Nephron progenitor cell (in vitro differentiated cells): ENCODE measurements at regions not wholly inside any gene's neighbourhood (a gene's known extent, or its start where the extent isn't known, plus 50 kb on each side); places are given as distances from the start of the nearest gene placed in this dataset.
A peak's percentile ranks its signal among the peaks of the same experiment; 100 is the strongest.

Experiments
- DNase-seq: peaks from one replicate; pipeline ENCODE4 v3.0.0; 2021
- H3K27ac Mint-ChIP-seq: 2 replicates; pipeline ENCODE4 v1.8.0; 2021; ENCODE audit warnings: mild to moderate bottlenecking, moderate library complexity, mixed read lengths
- H3K27me3 Mint-ChIP-seq: 2 replicates; pipeline ENCODE4 v1.8.0; 2021; ENCODE audit warnings: mild to moderate bottlenecking, low read depth, mixed read lengths; ENCODE audit not compliant: poor library complexity
- H3K36me3 Mint-ChIP-seq: 2 replicates; pipeline ENCODE4 v1.8.0; 2021; ENCODE audit warnings: low read depth, mixed read lengths
- H3K4me1 Mint-ChIP-seq: 2 replicates; pipeline ENCODE4 v1.8.0; 2021; ENCODE audit warnings: mixed read lengths
- H3K4me3 Mint-ChIP-seq: 2 replicates; pipeline ENCODE4 v1.8.0; 2021; ENCODE audit warnings: mild to moderate bottlenecking, moderate library complexity, mixed read lengths
- H3K9me3 Mint-ChIP-seq: 2 replicates; pipeline ENCODE4 v1.8.0; 2021; ENCODE audit warnings: mild to moderate bottlenecking, moderate library complexity, mixed read lengths
- TF ChIP-seq, protein P1 (sequence below): fragments of 200-600 bp; sonication (generic); IDR thresholded peaks from 2 replicates; pipeline ENCODE4 v1.5.0; 2021; ENCODE audit warnings: antibody characterized with exemption

DNA sequence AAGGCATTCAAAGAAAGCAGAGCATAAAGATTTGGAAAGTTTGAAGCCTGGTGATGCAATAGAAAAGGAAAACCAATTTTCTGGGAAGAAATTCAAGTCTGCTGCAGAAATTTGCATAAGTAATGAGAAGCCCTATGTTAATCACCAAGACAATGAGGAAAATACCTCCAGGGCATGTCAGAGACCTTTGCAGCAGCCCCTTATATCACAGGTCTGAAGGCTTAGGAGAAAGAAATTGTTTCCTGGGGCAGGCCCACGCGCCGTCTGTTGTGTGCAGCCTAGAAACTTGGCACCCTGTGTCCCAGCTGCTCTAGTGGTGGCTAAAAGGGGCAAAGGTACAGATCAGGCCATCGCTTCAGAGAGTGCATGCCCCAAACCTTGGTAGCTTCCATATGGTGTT lies 495.3 kb upstream of the CDH6 start:
- Mint-ChIP-seq H3K36me3 (no peaks in the 10 kb centered on the region), H3K9me3 (peaks cover 3% of the 10 kb centered on the region), H3K27me3 (no peaks in the 10 kb centered on the region), H3K27ac (no peak overlapping the region), H3K4me1 (no peaks in the 10 kb centered on the region), H3K4me3 (no peak overlapping the region)
- TF ChIP-seq, protein P1, sequence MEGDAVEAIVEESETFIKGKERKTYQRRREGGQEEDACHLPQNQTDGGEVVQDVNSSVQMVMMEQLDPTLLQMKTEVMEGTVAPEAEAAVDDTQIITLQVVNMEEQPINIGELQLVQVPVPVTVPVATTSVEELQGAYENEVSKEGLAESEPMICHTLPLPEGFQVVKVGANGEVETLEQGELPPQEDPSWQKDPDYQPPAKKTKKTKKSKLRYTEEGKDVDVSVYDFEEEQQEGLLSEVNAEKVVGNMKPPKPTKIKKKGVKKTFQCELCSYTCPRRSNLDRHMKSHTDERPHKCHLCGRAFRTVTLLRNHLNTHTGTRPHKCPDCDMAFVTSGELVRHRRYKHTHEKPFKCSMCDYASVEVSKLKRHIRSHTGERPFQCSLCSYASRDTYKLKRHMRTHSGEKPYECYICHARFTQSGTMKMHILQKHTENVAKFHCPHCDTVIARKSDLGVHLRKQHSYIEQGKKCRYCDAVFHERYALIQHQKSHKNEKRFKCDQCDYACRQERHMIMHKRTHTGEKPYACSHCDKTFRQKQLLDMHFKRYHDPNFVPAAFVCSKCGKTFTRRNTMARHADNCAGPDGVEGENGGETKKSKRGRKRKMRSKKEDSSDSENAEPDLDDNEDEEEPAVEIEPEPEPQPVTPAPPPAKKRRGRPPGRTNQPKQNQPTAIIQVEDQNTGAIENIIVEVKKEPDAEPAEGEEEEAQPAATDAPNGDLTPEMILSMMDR = no peak
- no peak for DNase-seq

DNA sequence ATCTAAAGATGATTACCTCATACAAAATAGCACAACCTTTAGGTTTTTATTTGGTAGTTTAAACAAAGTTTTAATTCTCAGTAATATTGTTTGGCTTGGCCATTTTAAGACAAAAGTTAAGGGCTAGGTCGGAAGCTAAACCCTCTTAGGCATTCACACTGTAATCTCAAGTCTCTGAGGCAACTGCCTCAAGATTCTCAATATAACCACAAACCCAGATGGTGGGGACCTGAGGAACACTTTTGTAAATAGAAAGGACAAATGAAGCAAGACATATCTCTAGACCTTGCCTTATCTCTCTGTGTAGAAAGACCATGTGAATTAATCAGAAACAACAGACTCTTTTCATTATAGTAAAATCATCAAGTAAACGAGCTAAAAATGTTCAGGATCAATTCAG lies 500.2 kb upstream of the CDH6 start:
- TF ChIP-seq, protein P1 = no peak
- Mint-ChIP-seq H3K36me3 (no peaks in the 10 kb centered on the region), H3K27ac (no peak overlapping the region), H3K27me3 (peaks cover 4% of the 10 kb centered on the region), H3K4me1 (no peaks in the 10 kb centered on the region), H3K4me3 (no peak overlapping the region), H3K9me3 (no peaks in the 10 kb centered on the region)
- no peak for DNase-seq

- Mint-ChIP-seq H3K4me1 (no peaks in the 10 kb centered on the region), H3K9me3 (no peaks in the 10 kb centered on the region), H3K27me3 (peaks cover 4% of the 10 kb centered on the region), H3K27ac (peak overlapping the region; percentile 29), H3K36me3 (no peaks in the 10 kb centered on the region), H3K4me3 (no peak overlapping the region)
- no peak for DNase-seq
- TF ChIP-seq, protein P1 = no peak
Measured at GRCh38 chr5:30690931-30691330, 502.6 kb upstream of the CDH6 start.

- TF ChIP-seq, protein P1 = no peak
- Mint-ChIP-seq H3K9me3 (no peaks in the 10 kb centered on the region), H3K27ac (no peak overlapping the region), H3K36me3 (no peaks in the 10 kb centered on the region), H3K27me3 (peaks cover 4% of the 10 kb centered on the region), H3K4me3 (no peak overlapping the region), H3K4me1 (no peaks in the 10 kb centered on the region)
- no peak for DNase-seq
Measured at GRCh38 chr5:30687461-30687860, 506.0 kb upstream of the CDH6 start.

DNA sequence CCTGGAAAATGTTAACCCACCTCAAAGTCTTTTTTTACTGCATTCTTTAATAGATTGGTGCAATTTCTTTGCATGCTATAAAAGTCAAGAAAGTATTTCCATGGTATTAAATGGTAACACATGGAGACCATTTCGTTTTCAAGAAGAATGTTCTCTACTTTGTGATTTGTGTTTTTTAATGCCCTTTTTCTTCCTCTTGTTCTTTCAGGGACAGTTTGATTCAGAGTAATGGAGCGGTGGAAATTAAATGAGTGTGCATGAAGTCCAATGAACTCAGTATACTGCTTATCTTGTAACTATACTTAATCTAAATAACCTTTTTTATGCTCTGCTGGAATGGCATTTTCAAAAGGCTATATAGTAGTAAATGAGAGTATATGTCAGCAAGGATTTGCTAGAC lies 507.0 kb upstream of the CDH6 start:
- Mint-ChIP-seq H3K36me3 (no peaks in the 10 kb centered on the region), H3K4me3 (no peak overlapping the region), H3K27ac (no peak overlapping the region), H3K4me1 (no peaks in the 10 kb centered on the region), H3K9me3 (no peaks in the 10 kb centered on the region), H3K27me3 (peaks cover 4% of the 10 kb centered on the region)
- DNase-seq = no peak
- TF ChIP-seq, protein P1 = no peak

DNA sequence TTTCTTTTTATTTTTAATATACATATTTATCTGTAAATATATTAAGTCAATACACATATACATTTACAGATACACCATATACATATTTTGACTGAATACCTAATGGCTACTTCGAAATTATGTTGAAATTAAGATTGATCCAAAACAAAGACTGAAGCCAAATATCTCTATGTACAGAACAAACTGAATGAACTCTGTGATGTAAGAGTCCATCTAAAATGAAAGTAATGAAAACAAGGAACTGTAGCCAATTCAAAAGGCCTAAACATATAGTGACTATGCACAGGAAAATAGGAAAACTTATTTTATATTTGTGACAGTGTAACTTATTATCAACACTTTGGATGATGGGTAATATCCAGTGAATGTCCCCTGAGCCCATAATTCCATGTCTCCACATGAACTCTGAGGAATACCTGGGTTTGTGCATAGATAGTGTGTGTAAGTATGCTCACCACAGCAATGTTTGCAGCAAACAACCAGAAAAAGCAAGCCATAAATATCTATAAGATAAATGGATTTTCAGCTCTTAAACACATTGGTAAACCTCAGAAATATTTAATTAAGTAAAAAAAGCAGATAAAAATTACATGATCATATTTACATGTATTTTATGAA lies 517.2 kb upstream of the CDH6 start:
- no peak overlapping the region for H3K27ac Mint-ChIP-seq
- peaks cover 6% of the 10 kb centered on the region for H3K36me3 Mint-ChIP-seq
- DNase-seq = no peak
- H3K27me3 Mint-ChIP-seq = peaks cover 3% of the 10 kb centered on the region
- H3K4me1 Mint-ChIP-seq = no peaks in the 10 kb centered on the region
- TF ChIP-seq, protein P1 = no peak
- H3K4me3 Mint-ChIP-seq = no peak overlapping the region
- H3K9me3 Mint-ChIP-seq = peaks cover 27% of the 10 kb centered on the region
